GM12878 (cell line): ENCODE measurements at regions not wholly inside any gene's neighbourhood (a gene's known extent, or its start where the extent isn't known, plus 50 kb on each side); places are given as distances from the start of the nearest gene placed in this dataset.

Source experiments
- ATAC-seq: fragments of 200-7000 bp; cut with Tn5 transposase; 3 replicates; pipeline ENCODE4 v1.9.1; 2020; ENCODE audit warnings: mild to moderate bottlenecking, moderate library complexity
- BruUV-seq: library from RNA; stranded (reverse); fragments of 400-500 nt; replicated peaks from 2 replicates; lab custom pipeline; 2021; lab: Mats Ljungman, UMichigan
- CTCF ChIA-PET: fragments of 300-600 bp; sonication (Branson Sonifier 250); formaldehyde crosslinking; extraction: SDS; loops from one replicate; lab custom pipeline; 2021; ENCODE audit warnings: inconsistent platforms; lab: Yijun Ruan, JAX
- POLR2A ChIA-PET: fragments of 350-600 bp; formaldehyde crosslinking; extraction: SDS; loops from one replicate; lab custom pipeline; 2021; ENCODE audit warnings: inconsistent platforms; lab: Charles Lee
- RAD21 ChIA-PET: fragments of 300-600 bp; sonication (Branson Sonifier 250); formaldehyde crosslinking; loops from one replicate; lab custom pipeline; 2023; ENCODE audit warnings: antibody characterized with exemption; ENCODE audit not compliant: unreplicated experiment; lab: Charles Lee
- SMC1A ChIA-PET: fragments of 300-600 bp; sonication (Branson Sonifier 250); formaldehyde crosslinking; loops from one replicate; lab custom pipeline; 2023; ENCODE audit not compliant: unreplicated experiment, uncharacterized antibody; lab: Charles Lee
- DNase-seq: peaks from one replicate; pipeline ENCODE4 v3.0.0-alpha.2; 2011; ENCODE audit warnings: low read depth, low spot score
- FAIRE-seq: peaks from 3 replicates; lab custom pipeline; 2011; peaks lifted over from hg19 to GRCh38; lab: Jason Lieb, UNC
- H2AFZ ChIP-seq: 2 replicates; pipeline ENCODE4 v1.6.0; 2011; ENCODE audit warnings: low read depth, low read length, control low read depth; ENCODE audit not compliant: control insufficient read depth
- H3K27ac ChIP-seq: 2 replicates; pipeline ENCODE4 v1.5.1; 2011; ENCODE audit warnings: control low read depth; ENCODE audit not compliant: control insufficient read depth, insufficient read depth
- H3K27me3 ChIP-seq, 2 experiments: replicated peaks in 1 of 2; 2 replicates each; pipeline versions ENCODE4 v1.6.0 to v1.6.1; 2011; ENCODE audit warnings: low read length in 1 of 2; ENCODE audit not compliant: control insufficient read depth in 2 of 2, insufficient read depth in 2 of 2
- H3K36me3 ChIP-seq, 2 experiments: 2 replicates each; pipeline ENCODE4 v1.5.1; 2011; ENCODE audit warnings: low read length in 1 of 2; ENCODE audit not compliant: control insufficient read depth in 2 of 2, insufficient read depth in 2 of 2
- H3K4me1 ChIP-seq: 2 replicates; pipeline ENCODE4 v1.6.1; 2011; ENCODE audit warnings: mild to moderate bottlenecking, low read length, moderate library complexity, mixed read lengths; ENCODE audit not compliant: control insufficient read depth, insufficient read depth
- H3K4me2 ChIP-seq: 2 replicates; pipeline ENCODE4 v1.6.0; 2011; ENCODE audit warnings: control low read depth; ENCODE audit not compliant: control insufficient read depth, insufficient read depth
- H3K4me3 ChIP-seq: fragments of 200-600 bp; sonication (generic); 2 replicates; pipeline ENCODE4 v1.5.1; 2016
- H3K79me2 ChIP-seq: 2 replicates; pipeline ENCODE4 v1.6.0; 2011; ENCODE audit warnings: low read length; ENCODE audit not compliant: control insufficient read depth, insufficient read depth
- H3K9ac ChIP-seq: 2 replicates; pipeline ENCODE4 v1.8.0; 2011; ENCODE audit warnings: low read length, control low read depth, mixed read lengths; ENCODE audit not compliant: control insufficient read depth, insufficient read depth
- H3K9me3 ChIP-seq: replicated peaks from 3 replicates; pipeline ENCODE4 v1.5.1; 2011; ENCODE audit warnings: mild to moderate bottlenecking, low read length; ENCODE audit not compliant: control insufficient read depth, insufficient read depth
- H4K20me1 ChIP-seq: 2 replicates; pipeline ENCODE4 v1.6.0; 2011; ENCODE audit not compliant: control insufficient read depth, insufficient read depth
- ATF7 ChIP-seq: fragments of 450-650 bp; IDR thresholded peaks from 2 replicates; pipeline ENCODE4 v1.6.1; 2016; ENCODE audit warnings: low read depth, mild to moderate bottlenecking
- BCL11A ChIP-seq: IDR thresholded peaks from 2 replicates; pipeline ENCODE4 v1.6.1; 2011; ENCODE audit warnings: low read depth, low read length
- CHD4 ChIP-seq: fragments of 200-600 bp; sonication (generic); IDR thresholded peaks from 2 replicates; pipeline ENCODE4 v1.6.1; 2016; ENCODE audit warnings: mild to moderate bottlenecking
- NBN ChIP-seq: fragments of 450-650 bp; IDR thresholded peaks from 2 replicates; pipeline ENCODE4 v1.6.1; 2016
- NR2C1 ChIP-seq: fragments of 450-650 bp; IDR thresholded peaks from 2 replicates; pipeline ENCODE4 v1.6.1; 2017; ENCODE audit warnings: antibody characterized with exemption, mild to moderate bottlenecking, moderate library complexity
- PAX5 ChIP-seq: IDR thresholded peaks from 2 replicates; pipeline ENCODE4 v1.6.1; 2011; ENCODE audit warnings: low read depth, low read length, borderline replicate concordance
- PML ChIP-seq: IDR thresholded peaks from 2 replicates; pipeline ENCODE4 v1.6.1; 2012; ENCODE audit warnings: low read length, inconsistent platforms
- POU2F2 ChIP-seq: IDR thresholded peaks from 3 replicates; pipeline ENCODE4 v1.6.1; 2011; ENCODE audit warnings: low read depth, mild to moderate bottlenecking, low read length, borderline replicate concordance
- SRF ChIP-seq, 2 experiments: IDR thresholded peaks; 2 replicates each; pipeline ENCODE4 v1.6.1; 2011; ENCODE audit warnings: low read depth in 2 of 2, low read length in 2 of 2, mild to moderate bottlenecking in 1 of 2, moderate library complexity in 1 of 2
- TAF1 ChIP-seq: IDR thresholded peaks from 2 replicates; pipeline ENCODE4 v1.6.1; 2011; ENCODE audit warnings: mild to moderate bottlenecking, low read depth, low read length, borderline replicate concordance
- TBL1XR1 ChIP-seq: IDR thresholded peaks from 2 replicates; pipeline ENCODE4 v1.6.1; 2012; ENCODE audit warnings: low read depth, low read length, improper control_type of control experiment
- TCF3 ChIP-seq: IDR thresholded peaks from 2 replicates; pipeline ENCODE4 v1.6.1; 2012; ENCODE audit warnings: low read depth, mild to moderate bottlenecking, low read length, borderline replicate concordance; ENCODE audit not compliant: insufficient read depth
- TCF7 ChIP-seq: IDR thresholded peaks from 2 replicates; pipeline ENCODE4 v1.6.1; 2014; ENCODE audit warnings: antibody characterized with exemption, borderline replicate concordance
- ZNF384 ChIP-seq: IDR thresholded peaks from 2 replicates; pipeline ENCODE4 v1.6.1; 2012; ENCODE audit warnings: low read depth, mild to moderate bottlenecking, low read length, improper control_type of control experiment, borderline replicate concordance
- ZZZ3 ChIP-seq: IDR thresholded peaks from 2 replicates; pipeline ENCODE4 v1.6.1; 2011; ENCODE audit warnings: low read depth; ENCODE audit not compliant: control insufficient read depth, insufficient read length
- WGBS: methylation state at CpG from one replicate; pipeline ENCODE4 v1.1.6; 2016; ENCODE audit warnings: low lambda C conversion rate; ENCODE audit not compliant: insufficient replicate concordance, insufficient coverage; ENCODE audit errors: missing lambda C conversion rate; 5-methylcytosine and 5-hydroxymethylcytosine counted together
- in situ Hi-C: fragments of 300-500 bp; cut with MboI; formaldehyde crosslinking; loops from 9 replicates; pipeline ENCODE4 v1.14.3; 2018; ENCODE audit warnings: mixed read lengths
- intact Hi-C: fragments of 100-400 bp; cut with micrococcal nuclease; formaldehyde crosslinking; loops from one replicate; pipeline ENCODE4 v1.14.2; 2022; ENCODE audit not compliant: unreplicated experiment
- TF ChIP-seq, protein P1 (sequence below): IDR thresholded peaks from 2 replicates; pipeline ENCODE4 v1.6.1; 2012; ENCODE audit warnings: low read length, inconsistent platforms
- TF ChIP-seq, protein P2 (sequence below): IDR thresholded peaks from 2 replicates; pipeline ENCODE4 v1.6.1; 2012; ENCODE audit warnings: low read depth, low read length, improper control_type of control experiment
- TF ChIP-seq, protein P3 (sequence below): fragments of 450-650 bp; IDR thresholded peaks from 2 replicates; pipeline ENCODE4 v1.6.1; 2017; ENCODE audit warnings: borderline replicate concordance

DNA sequence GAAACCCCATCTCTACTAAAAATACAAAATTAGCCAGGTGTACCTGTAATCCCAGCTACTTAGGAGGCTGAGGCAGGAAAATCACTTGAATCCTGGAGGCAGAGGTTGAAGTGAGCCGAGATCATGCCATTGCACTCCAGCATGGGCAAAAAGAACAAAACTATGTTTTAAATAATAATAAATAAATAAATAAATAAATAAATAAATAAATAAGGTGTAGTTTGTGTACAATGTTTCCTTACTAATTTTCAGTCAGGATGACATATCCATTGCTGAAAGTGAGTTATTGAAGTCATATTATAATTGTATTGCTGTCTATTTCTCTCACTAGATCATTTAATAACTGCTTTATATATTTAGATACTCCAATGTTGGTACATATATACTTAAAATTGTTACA lies 581.5 kb upstream of the DAB2 start (continued):
- TF ChIP-seq, protein P1, sequence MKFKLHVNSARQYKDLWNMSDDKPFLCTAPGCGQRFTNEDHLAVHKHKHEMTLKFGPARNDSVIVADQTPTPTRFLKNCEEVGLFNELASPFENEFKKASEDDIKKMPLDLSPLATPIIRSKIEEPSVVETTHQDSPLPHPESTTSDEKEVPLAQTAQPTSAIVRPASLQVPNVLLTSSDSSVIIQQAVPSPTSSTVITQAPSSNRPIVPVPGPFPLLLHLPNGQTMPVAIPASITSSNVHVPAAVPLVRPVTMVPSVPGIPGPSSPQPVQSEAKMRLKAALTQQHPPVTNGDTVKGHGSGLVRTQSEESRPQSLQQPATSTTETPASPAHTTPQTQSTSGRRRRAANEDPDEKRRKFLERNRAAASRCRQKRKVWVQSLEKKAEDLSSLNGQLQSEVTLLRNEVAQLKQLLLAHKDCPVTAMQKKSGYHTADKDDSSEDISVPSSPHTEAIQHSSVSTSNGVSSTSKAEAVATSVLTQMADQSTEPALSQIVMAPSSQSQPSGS, result no peak
- TF ChIP-seq ATF7, result no peak

DNA sequence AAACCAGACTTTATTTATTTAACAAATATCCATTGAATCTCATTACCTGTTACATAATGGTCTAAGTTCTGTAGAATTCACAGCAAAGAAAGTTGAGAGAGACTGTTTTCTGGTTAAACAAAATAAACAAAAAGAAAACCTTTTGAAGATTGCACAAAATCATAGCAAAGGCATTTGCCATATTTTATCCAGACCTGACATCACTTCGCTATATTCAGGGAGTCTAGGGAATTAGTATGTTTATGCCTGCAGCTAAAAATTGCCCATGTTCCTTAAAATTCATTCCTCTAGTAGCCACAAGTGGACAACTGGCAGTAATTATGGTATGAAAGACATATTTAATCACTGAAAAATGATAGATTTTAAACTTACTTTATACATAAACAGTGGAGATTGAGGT lies 577.0 kb upstream of the DAB2 start:
- Histone ChIP-seq H3K27ac (no peak overlapping the region), H3K9me3 (no peaks in the 10 kb centered on the region), H3K9ac (no peak overlapping the region), H3K79me2 (no peaks in the 10 kb centered on the region), H2AFZ (no peak overlapping the region), H3K4me2 (no peak overlapping the region), H3K4me1 (no peaks in the 10 kb centered on the region), H4K20me1 (no peaks in the 10 kb centered on the region), H3K36me3 (no peaks in the 10 kb centered on the region), H3K4me3 (no peak overlapping the region), H3K27me3 (no peaks in the 10 kb centered on the region)
- ChIA-PET RAD21 (no interaction called here), CTCF (no interaction called here), SMC1A (no interaction called here), POLR2A (no interaction called here)
- BruUV-seq, result no TSS peak
- intact Hi-C loops (no loop called here), in situ Hi-C loops (no loop called here)
- ATAC-seq (no peak), FAIRE-seq (no peak), DNase-seq (no peak)
- 26% methylated on average over 1 of the region's 1 CpG for WGBS
- no peak for TF ChIP-seq ZZZ3
- no peak for TF ChIP-seq NR2C1
- TF ChIP-seq TCF3, result no peak
- TF ChIP-seq, protein P2, sequence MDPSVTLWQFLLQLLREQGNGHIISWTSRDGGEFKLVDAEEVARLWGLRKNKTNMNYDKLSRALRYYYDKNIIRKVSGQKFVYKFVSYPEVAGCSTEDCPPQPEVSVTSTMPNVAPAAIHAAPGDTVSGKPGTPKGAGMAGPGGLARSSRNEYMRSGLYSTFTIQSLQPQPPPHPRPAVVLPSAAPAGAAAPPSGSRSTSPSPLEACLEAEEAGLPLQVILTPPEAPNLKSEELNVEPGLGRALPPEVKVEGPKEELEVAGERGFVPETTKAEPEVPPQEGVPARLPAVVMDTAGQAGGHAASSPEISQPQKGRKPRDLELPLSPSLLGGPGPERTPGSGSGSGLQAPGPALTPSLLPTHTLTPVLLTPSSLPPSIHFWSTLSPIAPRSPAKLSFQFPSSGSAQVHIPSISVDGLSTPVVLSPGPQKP, result no peak
- no peak for TF ChIP-seq POU2F2
- no peak for TF ChIP-seq ZNF384
- no peak for TF ChIP-seq SRF (IDR thresholded peaks at IDR 0.05; ENCODE audit: low read depth in 2 of 2, low read length in 2 of 2)
- TF ChIP-seq CHD4, result no peak
- TF ChIP-seq TCF7, result no peak
- TF ChIP-seq BCL11A, result no peak
- no peak for TF ChIP-seq PML
- no peak for TF ChIP-seq PAX5
- no peak for TF ChIP-seq TBL1XR1
- no peak for TF ChIP-seq NBN
- TF ChIP-seq, protein P3, sequence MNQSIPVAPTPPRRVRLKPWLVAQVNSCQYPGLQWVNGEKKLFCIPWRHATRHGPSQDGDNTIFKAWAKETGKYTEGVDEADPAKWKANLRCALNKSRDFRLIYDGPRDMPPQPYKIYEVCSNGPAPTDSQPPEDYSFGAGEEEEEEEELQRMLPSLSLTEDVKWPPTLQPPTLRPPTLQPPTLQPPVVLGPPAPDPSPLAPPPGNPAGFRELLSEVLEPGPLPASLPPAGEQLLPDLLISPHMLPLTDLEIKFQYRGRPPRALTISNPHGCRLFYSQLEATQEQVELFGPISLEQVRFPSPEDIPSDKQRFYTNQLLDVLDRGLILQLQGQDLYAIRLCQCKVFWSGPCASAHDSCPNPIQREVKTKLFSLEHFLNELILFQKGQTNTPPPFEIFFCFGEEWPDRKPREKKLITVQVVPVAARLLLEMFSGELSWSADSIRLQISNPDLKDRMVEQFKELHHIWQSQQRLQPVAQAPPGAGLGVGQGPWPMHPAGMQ, result no peak
- no peak for TF ChIP-seq TAF1
